DOHH2 (cell line): ENCODE measurements at regions not wholly inside any gene's neighbourhood (a gene's known extent, or its start where the extent isn't known, plus 50 kb on each side); places are given as distances from the start of the nearest gene placed in this dataset.

Experiments used
- H3F3A ChIP-seq: fragments of 200-600 bp; sonication (generic), shearing (Covaris generic); 2 replicates; pipeline ENCODE4 v1.6.0; 2016; ENCODE audit warnings: antibody characterized with exemption, mild to moderate bottlenecking; ENCODE audit not compliant: control insufficient read depth, insufficient read depth
- H3K27ac ChIP-seq: fragments of 200-600 bp; sonication (generic); 2 replicates; pipeline ENCODE4 v1.5.1; 2014; ENCODE audit warnings: low read depth, mild to moderate bottlenecking, low read length, moderate library complexity
- H3K27me3 ChIP-seq: fragments of 200-600 bp; sonication (generic); 2 replicates; pipeline ENCODE4 v1.6.1; 2014; ENCODE audit warnings: mild to moderate bottlenecking, low read length, mixed read lengths; ENCODE audit not compliant: control insufficient read depth
- H3K36me3 ChIP-seq: fragments of 200-600 bp; sonication (generic); 2 replicates; pipeline ENCODE4 v1.6.1; 2014; ENCODE audit warnings: mild to moderate bottlenecking, low read length, moderate library complexity, mixed read lengths; ENCODE audit not compliant: control insufficient read depth
- H3K4me1 ChIP-seq: fragments of 200-600 bp; sonication (generic); 2 replicates; pipeline ENCODE4 v1.6.1; 2014; ENCODE audit warnings: mild to moderate bottlenecking, low read length, mixed read lengths; ENCODE audit not compliant: control insufficient read depth
- H3K4me2 ChIP-seq: fragments of 200-600 bp; sonication (generic); 2 replicates; pipeline ENCODE4 v1.6.0; 2014; ENCODE audit warnings: mild to moderate bottlenecking, low read length, moderate library complexity
- H3K4me3 ChIP-seq: fragments of 200-600 bp; sonication (generic); 2 replicates; pipeline ENCODE4 v1.5.1; 2014; ENCODE audit warnings: mild to moderate bottlenecking, low read length, mixed read lengths
- H3K79me2 ChIP-seq: fragments of 200-600 bp; sonication (generic); 2 replicates; pipeline ENCODE4 v1.6.1; 2014; ENCODE audit warnings: mild to moderate bottlenecking, low read length, mixed read lengths; ENCODE audit not compliant: control insufficient read depth
- H3K9me2 ChIP-seq: fragments of 200-600 bp; sonication (generic); replicated peaks from 2 replicates; pipeline ENCODE4 v1.6.1; 2014; ENCODE audit warnings: mild to moderate bottlenecking, low read length, mixed read lengths; ENCODE audit not compliant: control insufficient read depth
- H3K9me3 ChIP-seq: fragments of 200-600 bp; sonication (generic); 2 replicates; pipeline ENCODE4 v1.6.1; 2014; ENCODE audit warnings: antibody characterized with exemption, low read length, mixed read lengths; ENCODE audit not compliant: control insufficient read depth, insufficient read depth
- H4K20me1 ChIP-seq: fragments of 200-600 bp; sonication (generic); 2 replicates; pipeline ENCODE4 v1.6.0; 2014; ENCODE audit warnings: low read depth, mild to moderate bottlenecking, antibody characterized with exemption, low read length, moderate library complexity; ENCODE audit not compliant: control insufficient read depth, insufficient read depth
- CTCF ChIP-seq: fragments of 200-600 bp; sonication (generic); IDR thresholded peaks from one replicate; pipeline ENCODE4 v1.5.1; 2014; ENCODE audit warnings: antibody characterized with exemption, mild to moderate bottlenecking, low read depth, low read length; ENCODE audit not compliant: poor library complexity, severe bottlenecking
- EZH2phosphoT487 ChIP-seq: fragments of 200-600 bp; sonication (generic); IDR thresholded peaks from 2 replicates; pipeline ENCODE4 v1.6.1; 2017; ENCODE audit warnings: borderline replicate concordance, mild to moderate bottlenecking, antibody characterized with exemption, low read length, moderate library complexity, mixed read lengths

DNA sequence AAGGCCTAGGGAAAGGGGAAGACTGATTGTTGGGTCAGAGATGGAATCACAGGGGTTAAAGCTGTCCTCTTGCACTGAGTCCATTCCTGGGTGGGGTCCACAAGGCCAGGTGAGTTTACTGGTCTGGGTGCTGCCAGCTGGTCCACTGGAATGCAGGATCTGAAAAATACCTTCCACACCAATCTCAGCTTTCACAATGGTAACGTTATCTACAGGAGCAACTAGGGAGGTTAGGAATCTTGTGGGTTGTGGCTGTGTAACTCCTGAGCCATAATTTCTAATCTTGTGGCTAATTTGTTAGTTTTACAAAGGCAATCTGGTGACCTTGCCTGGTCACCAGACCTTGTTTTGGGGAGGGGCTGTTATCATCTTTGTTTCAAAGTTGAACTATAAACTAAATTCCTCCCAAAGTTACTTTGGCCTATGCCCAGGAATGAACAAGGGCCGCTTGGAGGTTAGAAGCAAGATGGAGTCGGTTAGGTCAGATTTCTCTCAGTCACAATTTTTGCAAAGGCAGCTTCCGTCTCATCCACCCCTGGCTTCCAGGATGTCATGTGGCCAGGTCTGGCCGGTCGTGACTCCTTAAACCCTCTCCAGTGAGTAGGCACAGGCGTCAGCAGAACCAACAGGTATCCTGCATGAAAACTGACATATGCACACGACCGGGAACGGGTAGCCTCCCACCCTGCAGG, 123.3 kb upstream of the SH3BP4 start:
- TF ChIP-seq EZH2phosphoT487 (no peak), CTCF (no peak)
- H3K4me2 ChIP-seq: no peak overlapping the region
- no peaks in the 10 kb centered on the region for H3K9me2 ChIP-seq
- no peak overlapping the region for H3K4me3 ChIP-seq
- no peaks in the 10 kb centered on the region for H3K27me3 ChIP-seq
- no peaks in the 10 kb centered on the region for H4K20me1 ChIP-seq
- H3K4me1 ChIP-seq: no peaks in the 10 kb centered on the region
- H3F3A ChIP-seq: no peaks in the 10 kb centered on the region
- H3K79me2 ChIP-seq: no peaks in the 10 kb centered on the region
- H3K36me3 ChIP-seq: no peaks in the 10 kb centered on the region
- no peaks in the 10 kb centered on the region for H3K9me3 ChIP-seq
- no peak overlapping the region for H3K27ac ChIP-seq

DNA sequence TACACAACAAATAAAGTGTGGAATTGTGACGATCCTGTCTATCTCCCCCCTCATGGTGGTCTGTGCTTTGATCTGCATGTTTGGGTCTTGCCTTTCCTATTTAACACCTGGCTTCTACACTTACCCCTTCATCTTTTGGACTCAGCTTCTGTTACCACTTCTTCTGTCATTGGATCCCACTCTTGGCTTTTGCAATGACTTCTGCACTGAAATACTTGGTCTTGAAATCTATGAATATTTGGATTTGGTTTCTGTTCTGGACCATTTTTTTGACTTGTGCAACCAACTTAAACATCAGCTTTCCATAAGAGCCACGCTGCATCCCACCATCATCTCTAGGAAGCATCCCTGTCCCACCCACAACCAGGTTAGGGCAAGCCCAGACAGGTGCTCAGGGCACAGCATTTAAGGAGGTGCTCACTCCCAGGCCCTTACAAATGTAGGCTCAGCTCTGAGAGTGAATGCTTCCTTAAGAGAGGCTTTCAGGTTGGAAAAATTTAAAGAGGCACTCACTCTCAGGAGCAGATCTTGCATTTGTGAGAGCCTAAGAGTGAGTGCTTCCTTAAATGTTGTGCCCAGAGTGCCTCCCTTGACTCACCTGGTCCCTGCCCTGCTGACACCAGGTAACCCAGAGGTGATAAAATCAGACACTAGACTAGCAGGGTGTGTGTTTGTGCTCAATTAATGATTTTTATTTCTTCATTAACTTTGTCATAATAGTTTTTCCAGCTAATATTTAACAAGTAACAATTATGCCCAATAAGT, 124.5 kb upstream of the SH3BP4 start:
- Histone ChIP-seq H4K20me1 (no peaks in the 10 kb centered on the region), H3F3A (no peaks in the 10 kb centered on the region), H3K79me2 (no peaks in the 10 kb centered on the region), H3K4me1 (no peaks in the 10 kb centered on the region), H3K27ac (no peak overlapping the region), H3K27me3 (no peaks in the 10 kb centered on the region), H3K9me3 (no peaks in the 10 kb centered on the region), H3K4me2 (no peak overlapping the region), H3K9me2 (no peaks in the 10 kb centered on the region), H3K36me3 (no peaks in the 10 kb centered on the region), H3K4me3 (no peak overlapping the region)
- TF ChIP-seq EZH2phosphoT487 (no peak), CTCF (no peak)

- Histone ChIP-seq H3K4me1 (no peaks in the 10 kb centered on the region), H3K9me2 (no peaks in the 10 kb centered on the region), H4K20me1 (no peaks in the 10 kb centered on the region), H3K27me3 (no peaks in the 10 kb centered on the region), H3K4me3 (no peak overlapping the region), H3K4me2 (no peak overlapping the region), H3K27ac (no peak overlapping the region), H3K36me3 (no peaks in the 10 kb centered on the region), H3K79me2 (no peaks in the 10 kb centered on the region), H3K9me3 (no peaks in the 10 kb centered on the region), H3F3A (no peaks in the 10 kb centered on the region)
- no peak for TF ChIP-seq EZH2phosphoT487
- TF ChIP-seq CTCF: no peak
These were observed 125.1 kb upstream of the SH3BP4 start for GRCh38 chr2:234826681-234827080.
